Neural progenitor cell (in vitro differentiated cells): ENCODE measurements at regions not wholly inside any gene's neighbourhood (a gene's known extent, or its start where the extent isn't known, plus 50 kb on each side); places are given as distances from the start of the nearest gene placed in this dataset.

Source experiments
- EZH2 ChIP-seq: fragments of 200-600 bp; sonication (generic); IDR thresholded peaks from 2 replicates; pipeline ENCODE4 v1.6.1; 2017; ENCODE audit warnings: antibody characterized with exemption, mild to moderate bottlenecking, moderate library complexity
- TF ChIP-seq, protein P1 (sequence below): fragments of 200-600 bp; sonication (generic); IDR thresholded peaks from 2 replicates; pipeline ENCODE4 v1.5.1; 2017; ENCODE audit warnings: antibody characterized with exemption, mild to moderate bottlenecking

DNA sequence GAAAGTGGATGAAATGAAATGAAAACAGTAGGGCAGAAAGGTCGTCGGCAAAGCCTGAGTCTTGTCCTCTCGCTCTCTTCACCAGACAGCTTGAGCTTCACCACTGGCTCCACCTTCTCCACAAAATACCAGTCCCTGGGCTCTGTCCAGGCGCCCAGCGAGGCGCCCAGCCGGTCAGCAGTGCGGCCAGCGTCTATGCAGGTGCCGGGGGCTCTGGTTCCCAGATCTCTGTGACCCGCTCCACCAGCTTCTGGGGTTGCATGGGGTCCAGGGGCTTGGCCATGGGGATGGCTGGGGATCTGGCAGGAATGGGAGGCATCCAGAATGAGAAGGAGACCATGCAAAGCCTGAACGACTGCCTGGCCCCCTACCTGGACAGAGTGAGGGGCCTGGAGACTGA is 600.5 kb upstream of the ZP4 start:
- TF ChIP-seq EZH2: no peak
- TF ChIP-seq, protein P1, sequence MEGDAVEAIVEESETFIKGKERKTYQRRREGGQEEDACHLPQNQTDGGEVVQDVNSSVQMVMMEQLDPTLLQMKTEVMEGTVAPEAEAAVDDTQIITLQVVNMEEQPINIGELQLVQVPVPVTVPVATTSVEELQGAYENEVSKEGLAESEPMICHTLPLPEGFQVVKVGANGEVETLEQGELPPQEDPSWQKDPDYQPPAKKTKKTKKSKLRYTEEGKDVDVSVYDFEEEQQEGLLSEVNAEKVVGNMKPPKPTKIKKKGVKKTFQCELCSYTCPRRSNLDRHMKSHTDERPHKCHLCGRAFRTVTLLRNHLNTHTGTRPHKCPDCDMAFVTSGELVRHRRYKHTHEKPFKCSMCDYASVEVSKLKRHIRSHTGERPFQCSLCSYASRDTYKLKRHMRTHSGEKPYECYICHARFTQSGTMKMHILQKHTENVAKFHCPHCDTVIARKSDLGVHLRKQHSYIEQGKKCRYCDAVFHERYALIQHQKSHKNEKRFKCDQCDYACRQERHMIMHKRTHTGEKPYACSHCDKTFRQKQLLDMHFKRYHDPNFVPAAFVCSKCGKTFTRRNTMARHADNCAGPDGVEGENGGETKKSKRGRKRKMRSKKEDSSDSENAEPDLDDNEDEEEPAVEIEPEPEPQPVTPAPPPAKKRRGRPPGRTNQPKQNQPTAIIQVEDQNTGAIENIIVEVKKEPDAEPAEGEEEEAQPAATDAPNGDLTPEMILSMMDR: no peak
